GM21360 (cell line): ENCODE measurements at regions not wholly inside any gene's neighbourhood (a gene's known extent, or its start where the extent isn't known, plus 50 kb on each side); places are given as distances from the start of the nearest gene placed in this dataset.
"Not testable (repeated sequence)": the region's sequence is repeated elsewhere in the genome, so short reads cannot be mapped to it uniquely, and the experiment has no call there.

Experiments used
- ATAC-seq: cut with Tn5 transposase; IDR thresholded peaks from one replicate; pipeline ENCODE4 v1.9.1; 2021; ENCODE audit warnings: mild to moderate bottlenecking, moderate library complexity; ENCODE audit not compliant: unreplicated experiment

DNA sequence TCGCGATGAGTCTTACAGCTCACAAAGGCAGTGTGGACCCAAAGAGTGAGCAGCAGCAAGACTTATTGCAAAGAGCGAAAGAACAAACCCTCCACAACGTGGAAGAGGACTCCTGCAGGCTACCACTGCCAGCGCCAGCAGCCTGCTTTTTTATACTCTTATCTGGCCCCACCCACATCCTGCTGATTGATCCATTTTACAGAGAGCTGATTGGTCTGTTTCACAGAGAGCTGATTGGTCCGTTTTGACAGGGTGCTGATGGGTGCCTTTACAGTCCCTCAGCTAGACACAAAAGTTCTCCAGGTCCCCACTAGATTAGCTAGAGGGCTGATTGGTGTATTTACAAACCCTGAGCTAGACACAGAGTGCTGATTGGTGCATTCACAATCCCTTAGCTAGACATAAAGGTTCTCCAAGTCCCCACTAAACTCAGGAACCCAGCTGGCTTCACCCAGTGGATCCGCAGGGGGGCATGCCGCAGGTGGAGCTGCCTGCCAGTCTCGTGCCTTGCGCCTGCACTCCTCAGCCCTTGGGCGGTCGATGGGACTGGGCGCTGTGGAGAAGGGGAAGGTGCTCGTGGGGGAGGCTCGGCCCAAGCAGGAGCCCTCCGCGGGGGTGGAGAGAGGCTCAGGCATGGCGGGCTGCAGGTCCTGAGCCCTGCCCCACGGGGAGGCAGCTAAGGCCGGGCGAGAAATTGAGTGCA, 75.7 kb downstream of the QDPR start:
- not testable (repeated sequence) for ATAC-seq

DNA sequence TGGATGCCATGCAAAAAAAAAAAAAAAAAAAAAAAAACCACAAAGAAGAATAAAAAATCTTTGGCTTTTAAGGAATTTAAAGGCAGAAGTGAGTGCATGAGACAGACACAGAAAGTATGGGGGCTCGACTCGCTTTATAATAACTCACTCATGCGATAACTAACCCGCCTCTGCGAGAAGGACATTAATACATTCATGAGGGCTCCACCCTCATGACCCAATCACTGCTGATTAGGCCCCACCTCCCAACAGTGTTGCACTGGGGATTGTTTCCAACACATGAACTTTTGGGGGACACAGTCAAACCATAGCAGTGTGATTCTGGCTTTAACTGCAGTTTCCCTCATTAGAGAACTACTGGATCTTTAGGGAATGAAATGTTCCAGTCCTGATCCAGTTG, 78.1 kb downstream of the QDPR start:
- no peak for ATAC-seq

DNA sequence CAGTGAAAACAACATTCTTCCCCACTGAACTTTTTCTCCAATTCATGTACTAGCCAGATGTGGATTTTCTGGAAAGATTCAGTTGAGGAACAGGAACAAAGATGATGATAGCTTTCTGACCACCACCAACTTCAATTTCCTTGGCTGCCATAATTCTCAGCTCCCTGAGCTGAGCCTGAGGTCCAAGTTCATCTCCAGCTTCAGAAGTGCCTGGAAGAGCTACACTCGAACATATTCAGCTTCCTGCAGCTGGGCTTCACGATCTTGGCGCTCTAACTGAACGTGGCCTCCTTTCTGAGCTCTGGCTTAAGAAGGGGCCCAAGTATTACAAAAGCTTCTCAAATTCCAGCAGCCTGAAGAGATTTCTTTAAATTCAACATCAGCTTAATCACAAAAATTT, 83.9 kb downstream of the QDPR start:
- no peak for ATAC-seq

DNA sequence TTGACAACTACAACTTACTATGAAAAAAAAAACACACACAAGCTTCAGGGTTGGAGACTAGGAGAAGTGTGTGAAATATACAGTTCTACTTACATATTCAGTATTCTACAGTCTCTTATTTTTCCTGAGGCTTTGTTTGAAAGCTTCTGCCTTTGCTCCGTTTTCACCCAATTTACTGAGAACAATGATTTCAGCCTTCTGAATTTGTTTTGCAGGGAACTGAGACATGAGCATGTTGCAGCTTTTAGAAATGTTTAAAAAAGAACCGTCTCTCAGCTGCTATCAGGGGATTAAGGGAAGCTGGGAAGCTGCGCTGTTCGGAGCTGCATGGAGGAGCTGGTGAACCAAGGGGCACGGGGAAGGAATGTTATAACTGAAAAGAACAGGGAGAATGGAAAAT, 85.7 kb downstream of the QDPR start:
- ATAC-seq = no peak

DNA sequence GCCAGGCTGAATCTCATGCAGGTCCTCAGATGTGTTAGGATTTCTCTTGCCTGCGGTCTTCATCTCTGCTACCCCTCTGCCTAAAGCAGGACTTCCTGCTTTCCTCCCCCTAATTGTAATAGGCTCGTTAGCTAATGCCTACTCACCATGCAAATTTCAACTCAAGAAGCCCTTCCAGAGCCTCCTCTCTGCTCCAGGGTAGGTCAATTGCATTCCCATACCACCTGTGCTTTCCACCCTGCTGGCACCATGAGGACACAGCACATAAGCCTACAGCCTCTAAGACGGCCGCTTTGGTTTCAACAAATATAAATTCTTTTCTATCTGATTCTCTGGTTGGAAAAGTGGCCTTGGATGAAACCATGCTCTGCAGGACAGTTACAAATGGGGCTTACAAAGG, 93.9 kb downstream of the QDPR start:
- no peak for ATAC-seq

DNA sequence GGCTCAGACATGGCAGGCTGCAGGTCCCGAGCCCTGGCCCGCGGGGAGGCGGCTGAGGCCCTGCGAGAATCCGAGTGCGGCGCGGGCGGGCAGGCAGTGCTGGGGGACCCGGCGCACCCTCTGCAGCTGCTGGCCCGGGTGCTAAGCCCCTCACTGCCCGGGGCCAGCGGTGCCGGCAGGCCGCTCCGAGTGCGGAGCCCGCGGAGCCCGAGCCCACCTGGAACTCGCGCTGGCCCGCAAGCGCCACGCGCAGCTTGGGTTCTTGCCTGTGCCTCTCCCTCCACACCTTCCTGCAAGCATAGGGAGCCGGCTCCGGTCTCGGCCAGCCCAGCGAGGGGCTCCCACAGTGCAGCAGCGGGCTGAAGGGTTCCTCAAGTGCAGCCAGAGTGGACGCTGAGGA, 97.5 kb downstream of the QDPR start:
- ATAC-seq = no peak

DNA sequence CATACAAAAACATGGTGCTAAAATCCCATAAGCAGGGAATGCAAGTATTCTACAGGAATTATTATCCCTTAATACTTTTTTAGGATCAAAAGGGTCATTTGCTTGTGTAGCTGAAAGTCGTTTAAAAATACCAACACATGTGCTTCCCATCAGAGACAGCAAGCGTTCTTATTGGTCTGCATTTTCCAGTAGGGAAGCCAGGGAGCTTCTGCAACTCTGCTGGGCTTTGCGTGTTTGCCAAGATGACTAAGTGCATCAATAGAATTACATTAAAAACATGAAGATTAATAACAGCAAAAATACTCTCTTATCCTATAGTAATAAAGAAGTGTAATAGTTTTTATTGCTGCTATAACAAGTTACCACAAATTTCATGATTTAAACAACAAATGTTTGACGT, 111.2 kb downstream of the QDPR start:
- no peak for ATAC-seq

DNA sequence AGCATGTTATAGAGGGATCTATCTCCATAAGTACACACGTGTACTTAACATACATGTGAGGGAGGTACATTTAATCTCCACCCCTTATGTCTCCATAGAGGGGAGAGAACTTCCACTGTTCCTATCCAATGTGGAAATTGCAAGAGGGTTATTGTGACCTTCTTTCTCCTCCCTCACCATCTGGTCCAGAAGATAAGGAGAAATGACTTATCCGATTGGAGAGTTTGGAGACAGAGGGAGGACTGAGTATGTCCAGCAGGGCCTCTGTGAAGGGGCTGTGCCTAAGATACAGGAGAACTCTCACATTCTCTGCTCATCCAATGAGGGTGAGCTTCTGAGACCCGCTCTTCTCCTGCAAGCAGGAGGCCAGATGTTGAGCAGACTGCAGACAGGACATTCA, 113.1 kb downstream of the QDPR start:
- ATAC-seq = no peak

DNA sequence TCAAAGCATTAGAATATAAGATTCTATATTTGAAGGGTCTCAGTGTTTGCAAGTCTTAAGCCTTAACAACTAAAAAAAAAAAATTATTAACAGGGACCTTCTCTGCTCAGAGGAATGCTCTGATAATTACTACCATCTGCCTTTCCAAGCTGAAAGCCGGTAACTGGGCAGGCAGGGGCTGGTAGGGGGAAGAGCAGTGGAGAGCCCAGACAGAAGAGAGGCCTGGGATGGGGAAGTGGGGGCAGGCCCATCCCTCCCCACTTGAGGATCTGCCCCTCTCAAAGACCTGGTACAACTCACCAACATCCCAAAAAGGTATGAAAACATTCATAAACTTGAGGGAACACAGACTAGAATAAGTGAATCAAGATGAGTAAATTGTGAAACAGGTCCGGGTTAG, 113.9 kb downstream of the QDPR start:
- ATAC-seq = no peak

DNA sequence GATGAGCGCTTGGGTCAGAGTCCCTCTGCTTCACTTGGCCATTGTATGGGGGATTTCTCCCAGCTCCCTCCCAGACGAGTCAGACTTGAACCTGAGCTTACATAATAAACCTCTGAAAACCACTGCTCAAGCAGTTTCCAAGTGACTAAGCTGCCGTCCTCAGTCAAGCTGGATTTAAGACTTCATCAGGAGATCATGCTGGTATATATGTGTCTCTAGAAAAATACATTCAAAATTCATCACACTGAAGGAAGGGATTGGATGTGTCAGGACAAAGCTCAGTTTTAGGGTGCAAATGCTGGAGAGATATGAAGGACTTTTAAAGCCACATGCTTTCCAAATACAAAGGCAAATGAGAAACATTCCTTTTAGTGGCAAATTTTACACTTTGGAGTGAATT, 114.3 kb downstream of the QDPR start:
- ATAC-seq = no peak

DNA sequence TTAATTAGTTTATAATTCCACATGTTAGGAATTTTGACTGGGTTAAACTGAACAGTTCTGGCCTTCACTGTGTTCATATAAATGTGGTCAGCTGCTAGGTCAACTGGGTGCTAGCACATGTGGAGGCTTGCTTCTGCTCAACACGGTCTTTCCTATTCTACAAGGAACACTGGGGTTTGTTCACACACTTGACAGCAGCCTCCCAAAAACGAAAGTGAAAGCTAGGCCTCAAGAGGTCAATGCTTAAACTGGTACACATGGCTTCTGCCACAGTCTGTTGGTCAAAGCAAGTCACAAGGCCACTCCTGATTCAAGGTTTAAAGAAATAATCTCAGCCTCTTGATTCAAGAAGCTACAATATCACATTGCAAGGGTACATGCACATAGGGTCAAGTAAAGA, 126.5 kb downstream of the QDPR start:
- ATAC-seq = peak; percentile 69

DNA sequence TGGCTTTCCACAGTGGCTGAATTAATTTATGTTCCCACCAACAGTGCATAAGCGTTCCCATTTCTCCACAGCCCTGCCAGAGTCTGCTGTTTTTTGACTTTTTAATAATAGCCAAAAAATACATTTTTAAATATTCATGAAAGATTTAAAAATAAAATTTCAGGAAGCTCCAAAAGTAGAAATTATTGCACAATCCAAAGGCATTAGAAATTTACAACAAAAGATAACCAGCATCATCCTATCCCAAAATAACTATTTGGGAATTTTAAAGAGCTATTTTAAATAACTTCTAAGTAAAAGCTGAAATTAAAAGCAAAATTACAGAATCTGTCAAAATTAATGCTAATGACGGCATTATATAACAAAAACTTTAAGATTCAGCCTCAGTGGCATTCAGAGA, 131.5 kb downstream of the QDPR start:
- ATAC-seq = no peak

DNA sequence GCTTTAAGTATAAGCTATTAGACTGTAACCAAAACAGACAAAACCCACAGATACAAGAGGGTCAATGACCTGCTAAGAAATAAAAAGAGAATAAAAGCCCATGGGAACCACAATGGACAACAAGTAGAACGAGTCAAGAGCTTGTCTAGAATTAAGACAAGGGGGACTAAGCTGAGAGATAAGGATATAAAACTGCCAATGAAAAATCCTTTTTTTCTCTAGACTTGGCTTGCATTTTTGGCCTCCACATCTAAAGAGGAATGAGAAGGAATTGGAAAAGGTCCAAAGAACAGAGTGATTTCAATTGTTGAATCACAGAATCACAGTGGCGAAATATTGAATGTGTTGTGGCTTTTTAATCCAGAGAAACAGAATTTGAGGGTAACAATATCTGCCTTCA, 135.7 kb downstream of the QDPR start:
- no peak for ATAC-seq

DNA sequence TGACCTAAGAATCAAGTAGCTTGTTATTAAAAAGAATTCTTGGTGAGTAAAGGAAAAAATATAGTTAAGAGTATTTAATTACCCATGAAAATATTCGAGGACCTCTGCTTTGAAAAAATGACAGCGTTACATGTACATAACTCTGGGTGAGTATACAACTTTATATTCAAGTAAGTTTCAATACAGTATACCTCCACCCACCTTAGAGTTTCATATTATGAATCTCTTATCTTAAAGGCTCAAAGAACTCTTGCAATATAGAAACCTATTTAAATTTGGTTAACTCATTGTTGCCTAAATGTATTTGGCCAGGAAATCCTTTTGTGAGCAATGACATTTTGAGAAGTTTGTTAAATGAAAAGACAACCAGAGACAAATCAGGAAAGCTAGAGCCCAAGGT, 138.2 kb downstream of the QDPR start:
- no peak for ATAC-seq

DNA sequence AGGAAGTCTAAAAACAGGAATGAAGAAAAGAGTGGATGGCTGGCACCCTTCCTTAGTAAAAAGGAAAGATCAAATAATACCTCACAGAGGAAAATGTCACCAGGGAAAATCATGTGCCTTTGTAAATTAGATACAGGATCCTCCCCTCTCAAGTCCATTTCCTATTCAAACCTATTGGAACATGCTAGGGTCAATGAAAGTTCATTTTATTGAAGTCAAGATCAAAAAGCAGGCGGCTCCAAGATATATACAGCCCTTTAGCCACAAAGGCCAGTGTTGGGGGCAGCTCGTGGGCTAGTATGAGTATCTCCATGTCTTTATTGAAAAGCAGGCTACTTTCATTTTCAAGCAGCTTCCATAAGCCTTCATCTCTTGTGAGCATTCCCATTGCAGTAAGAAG, 141.1 kb downstream of the QDPR start:
- no peak for ATAC-seq

DNA sequence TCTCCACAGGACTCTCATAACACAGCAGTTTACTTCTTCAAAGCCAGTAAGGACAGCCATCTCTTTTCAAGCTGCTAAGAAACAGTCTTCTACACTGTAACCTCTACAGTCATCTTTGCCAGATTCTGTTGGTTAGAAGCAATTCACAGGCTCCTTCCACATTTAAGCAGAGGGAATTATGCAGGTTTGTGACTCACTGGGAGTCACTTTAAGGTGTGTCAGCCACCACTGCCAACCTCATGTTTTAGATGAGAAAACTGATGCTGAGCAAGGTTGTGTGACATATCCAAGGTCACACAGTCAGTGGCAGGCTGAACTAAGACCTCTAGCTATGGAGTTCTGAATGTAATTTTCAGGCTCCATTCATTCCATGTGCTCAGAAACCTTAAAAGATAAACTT, 143.5 kb downstream of the QDPR start:
- ATAC-seq = no peak

DNA sequence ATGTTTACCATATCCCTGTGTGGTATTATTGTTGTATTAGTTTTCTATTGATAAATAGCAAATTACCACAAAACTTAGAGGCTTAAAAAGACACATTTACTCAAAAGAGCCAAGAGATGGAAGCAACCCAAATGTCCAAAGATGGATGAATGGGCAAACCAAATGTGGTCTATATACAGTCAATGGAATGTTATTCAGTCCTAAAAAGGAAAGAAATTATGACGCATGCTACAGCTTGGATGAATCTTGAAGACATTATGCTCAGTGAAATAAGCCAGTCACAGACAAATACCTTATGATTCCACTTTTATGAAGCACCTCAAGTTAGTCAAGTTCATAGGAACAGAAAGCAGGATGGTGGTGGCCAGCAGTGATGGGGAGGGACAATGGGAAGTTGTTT, 144.7 kb downstream of the QDPR start:
- no peak for ATAC-seq

DNA sequence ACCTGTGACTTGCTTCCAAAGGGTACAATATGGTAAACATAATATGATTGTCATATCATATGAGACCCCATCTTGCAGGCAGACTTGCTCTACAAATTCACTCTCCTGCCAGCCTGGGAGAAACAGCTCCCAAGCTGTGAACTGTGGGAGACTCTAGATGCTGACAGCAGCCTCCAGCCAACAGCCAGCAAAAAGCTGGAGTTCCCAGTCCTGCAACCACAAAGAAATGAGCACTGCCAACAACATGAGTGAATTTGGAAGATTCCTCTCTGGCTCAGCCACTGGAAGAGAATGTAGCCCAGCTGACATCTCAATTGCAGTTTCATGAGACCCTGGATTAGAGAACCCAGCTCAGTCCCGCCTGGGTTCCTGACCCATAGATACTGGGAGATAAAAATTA, 145.4 kb downstream of the QDPR start:
- no peak for ATAC-seq

DNA sequence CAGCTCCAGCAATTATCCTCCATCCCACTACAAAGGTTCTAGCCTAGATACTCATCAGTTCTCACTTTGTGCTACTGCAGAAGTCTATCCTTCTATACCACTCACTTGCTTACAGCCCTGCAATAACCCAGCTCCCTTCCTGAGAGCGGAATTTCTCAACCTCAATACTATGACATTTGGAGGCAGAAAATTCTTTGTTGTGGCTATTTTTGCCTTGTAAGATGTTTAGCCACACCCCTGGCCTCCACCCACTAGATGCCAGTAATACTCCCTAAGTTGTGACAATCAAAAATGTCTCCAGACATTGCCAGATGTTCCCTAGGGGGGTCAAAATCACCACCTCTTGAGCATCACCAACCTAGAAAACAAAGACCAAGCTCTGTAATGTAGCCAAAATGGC, 149.5 kb downstream of the QDPR start:
- no peak for ATAC-seq

DNA sequence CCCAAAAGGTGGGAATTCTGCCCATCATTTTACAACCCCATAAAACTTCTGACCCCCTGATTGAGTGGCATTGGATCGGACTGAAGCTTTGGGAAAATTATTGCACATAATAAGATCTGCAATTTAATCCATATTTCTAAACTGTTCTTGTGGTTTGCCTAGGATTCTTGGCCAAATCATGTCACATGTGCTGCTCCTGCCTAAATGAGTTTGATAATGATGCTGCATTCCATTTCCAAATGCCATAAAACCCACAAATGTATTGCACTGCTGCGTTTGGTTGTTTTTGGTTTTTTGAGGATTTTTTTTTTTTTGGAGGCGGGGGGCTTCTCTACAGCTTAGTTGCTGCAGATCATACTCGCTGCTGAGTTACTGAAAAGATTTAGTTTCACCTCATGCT, 153.6 kb downstream of the QDPR start:
- ATAC-seq = no peak

DNA sequence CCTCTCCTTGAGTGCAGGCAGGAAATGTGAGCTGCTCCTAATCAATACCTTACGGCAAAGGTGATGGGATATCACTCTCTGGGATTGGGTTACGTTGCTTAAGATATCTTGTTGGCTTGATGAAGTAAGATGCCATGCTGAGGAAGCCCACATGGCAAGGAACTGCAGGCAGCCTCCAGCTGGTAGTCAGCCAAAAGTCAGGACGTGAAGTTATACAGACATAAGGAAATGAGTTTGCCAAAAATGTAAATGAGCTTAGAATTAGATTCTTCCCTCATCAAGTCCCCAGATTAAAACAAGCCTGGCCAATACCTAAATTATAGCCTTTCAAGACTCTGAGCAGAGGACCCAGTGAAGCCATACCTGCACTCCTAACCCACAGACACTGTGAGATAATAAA, 155.0 kb downstream of the QDPR start:
- no peak for ATAC-seq

DNA sequence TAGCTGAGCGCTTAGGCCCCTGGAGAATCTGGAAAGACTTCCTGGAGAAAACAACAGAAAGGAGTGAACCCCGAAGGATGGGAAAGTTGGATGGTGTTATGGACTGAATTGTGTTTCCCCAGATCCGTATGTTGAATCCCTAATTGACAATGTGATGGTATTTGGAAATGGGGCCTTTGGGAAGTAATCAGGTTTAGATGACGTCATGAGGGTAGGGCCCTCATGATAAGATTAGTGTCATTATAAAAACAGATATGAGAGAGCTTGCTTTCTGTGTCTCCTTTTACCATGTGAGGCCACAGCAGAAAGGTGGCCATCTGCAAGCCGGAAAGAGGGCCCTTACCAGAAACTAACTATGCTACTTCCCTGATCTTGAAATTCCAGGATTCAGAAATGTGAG, 159.5 kb downstream of the QDPR start:
- no peak for ATAC-seq

DNA sequence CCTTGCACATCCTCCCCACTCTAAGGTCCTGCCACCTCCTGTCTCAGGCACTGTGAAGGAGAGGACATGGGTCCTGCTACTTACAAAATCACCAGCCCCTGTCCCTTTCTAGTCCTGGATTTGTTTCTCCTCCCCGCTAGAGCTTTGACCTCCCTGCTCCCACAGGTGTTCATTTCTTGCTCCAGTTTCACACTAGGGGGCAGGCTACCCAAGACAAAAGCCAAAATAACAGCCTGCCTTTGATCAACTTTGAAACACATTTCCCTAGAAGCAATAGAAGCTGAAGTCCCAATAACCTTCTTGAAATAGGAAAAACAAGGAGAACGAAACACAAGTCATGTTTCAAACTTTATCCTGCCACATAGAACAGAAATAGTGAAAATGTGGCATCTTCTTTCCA, 164.4 kb downstream of the QDPR start:
- ATAC-seq = peak; percentile 55

DNA sequence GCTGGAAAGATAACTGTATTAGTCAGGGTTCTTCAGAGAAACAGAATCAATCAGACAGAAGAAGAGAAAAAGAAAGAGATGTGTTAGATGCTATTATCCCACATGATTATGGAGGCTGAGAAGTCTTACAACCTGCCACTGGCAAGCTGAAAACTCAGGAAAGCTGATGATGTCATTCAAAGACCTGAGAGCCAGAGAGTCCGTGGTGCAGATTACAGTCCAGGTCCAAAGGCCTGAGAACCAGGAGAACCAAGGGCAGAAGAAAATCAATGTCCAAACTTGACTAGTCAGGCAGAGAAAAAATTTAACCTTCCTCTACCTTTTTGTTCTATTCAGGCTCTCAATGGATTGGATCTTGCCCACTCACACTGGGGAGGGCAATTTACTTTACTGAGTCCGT, 172.5 kb downstream of the QDPR start:
- ATAC-seq = no peak
